ENCODE measurements at regions not wholly inside any gene's neighbourhood (a gene's known extent, or its start where the extent isn't known, plus 50 kb on each side); places are given as distances from the start of the nearest gene placed in this dataset.
"Not testable (repeated sequence)": the region's sequence is repeated elsewhere in the genome, so short reads cannot be mapped to it uniquely, and the experiment has no call there.

DNA sequence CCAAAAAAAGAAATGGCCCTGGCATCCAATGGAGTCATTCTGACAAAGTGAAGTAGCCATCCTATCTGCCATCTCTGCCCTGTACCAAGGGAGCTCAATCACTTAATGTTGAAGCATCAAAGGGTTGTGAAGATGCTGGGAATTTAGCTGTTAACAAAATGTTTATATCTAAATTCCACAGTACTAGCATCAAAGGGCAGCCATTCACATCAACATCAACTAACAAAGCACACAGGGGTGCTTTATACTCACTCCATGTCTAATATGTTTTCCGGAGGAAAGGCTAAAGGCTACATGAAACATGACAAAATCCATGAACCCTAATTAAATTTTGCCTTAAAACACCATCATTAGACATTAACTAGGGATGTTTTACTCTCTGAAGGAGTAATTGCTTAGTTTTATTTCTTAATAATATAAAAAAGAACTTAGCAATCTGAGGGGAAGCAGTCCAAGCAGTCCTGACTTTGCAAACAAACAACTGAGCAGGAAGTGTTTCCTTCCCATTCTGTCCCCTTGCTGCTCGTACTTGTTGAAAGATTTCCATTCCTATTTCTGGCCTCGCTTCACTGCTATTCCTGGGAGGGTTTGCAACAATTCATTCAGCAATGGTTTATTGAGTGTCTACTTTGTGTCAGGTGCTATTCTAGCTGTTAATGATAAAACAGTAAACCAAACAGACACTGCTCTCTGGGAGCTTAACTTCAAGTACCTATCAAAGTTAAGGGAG lies 208.6 kb upstream of the SLC7A11 start:
- Mint-ChIP-seq H3K9me3 (no peaks in the 10 kb centered on the region), H3K4me3 (no peak overlapping the region), H3K27ac (no peak overlapping the region), H3K36me3 (ENCODE audit: low read depth) (no peaks in the 10 kb centered on the region), H3K4me1 (ENCODE audit: low read depth) (no peaks in the 10 kb centered on the region), H3K27me3 (no peaks in the 10 kb centered on the region)
- DNase-seq: no peak

DNA sequence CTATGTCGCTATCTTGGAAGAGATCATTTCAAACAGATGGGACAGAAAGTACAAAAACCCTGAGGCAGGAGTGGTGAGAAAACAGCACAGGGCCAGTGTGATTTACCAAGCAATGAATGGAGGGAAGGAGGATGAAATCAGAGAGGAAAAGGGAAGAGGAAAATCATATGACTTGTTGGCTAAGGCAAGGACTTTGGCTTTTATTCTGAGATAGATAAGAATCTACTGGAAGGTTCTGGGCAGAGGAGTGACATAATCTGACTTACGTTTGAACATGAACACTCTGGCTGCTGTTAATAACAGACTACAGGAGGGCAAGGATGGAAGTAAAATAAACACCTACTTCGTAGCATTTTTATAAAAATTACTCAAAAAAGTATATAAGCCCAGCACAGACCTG lies 207.8 kb upstream of the SLC7A11 start:
- no peaks in the 10 kb centered on the region for H3K9me3 Mint-ChIP-seq
- DNase-seq: no peak
- H3K27ac Mint-ChIP-seq: no peak overlapping the region
- H3K4me3 Mint-ChIP-seq: no peak overlapping the region
- H3K36me3 Mint-ChIP-seq (ENCODE audit: low read depth): no peaks in the 10 kb centered on the region
- H3K4me1 Mint-ChIP-seq (ENCODE audit: low read depth): no peaks in the 10 kb centered on the region
- no peaks in the 10 kb centered on the region for H3K27me3 Mint-ChIP-seq

DNA sequence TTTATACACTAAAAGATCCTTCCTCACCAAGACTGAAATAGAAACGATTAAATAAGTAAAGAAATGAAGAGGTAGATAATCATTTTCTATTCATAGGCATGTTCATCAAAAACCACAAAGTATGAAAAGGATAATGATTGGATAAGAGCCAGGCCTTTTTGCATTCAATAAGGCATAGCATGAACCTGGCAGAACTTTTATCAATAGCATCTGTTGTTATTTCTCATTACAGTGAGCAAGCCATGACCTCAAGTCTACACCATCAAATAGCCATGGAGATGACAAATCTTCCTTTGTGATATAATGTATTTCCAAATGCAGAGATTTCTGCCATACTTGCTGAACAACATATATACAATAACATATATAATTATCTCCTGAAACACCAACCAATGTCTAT lies 206.0 kb upstream of the SLC7A11 start:
- DNase-seq: no peak
- Mint-ChIP-seq H3K27me3 (no peaks in the 10 kb centered on the region), H3K36me3 (ENCODE audit: low read depth) (no peaks in the 10 kb centered on the region), H3K9me3 (peaks cover 5% of the 10 kb centered on the region), H3K4me3 (no peak overlapping the region), H3K27ac (no peak overlapping the region), H3K4me1 (ENCODE audit: low read depth) (no peaks in the 10 kb centered on the region)

DNA sequence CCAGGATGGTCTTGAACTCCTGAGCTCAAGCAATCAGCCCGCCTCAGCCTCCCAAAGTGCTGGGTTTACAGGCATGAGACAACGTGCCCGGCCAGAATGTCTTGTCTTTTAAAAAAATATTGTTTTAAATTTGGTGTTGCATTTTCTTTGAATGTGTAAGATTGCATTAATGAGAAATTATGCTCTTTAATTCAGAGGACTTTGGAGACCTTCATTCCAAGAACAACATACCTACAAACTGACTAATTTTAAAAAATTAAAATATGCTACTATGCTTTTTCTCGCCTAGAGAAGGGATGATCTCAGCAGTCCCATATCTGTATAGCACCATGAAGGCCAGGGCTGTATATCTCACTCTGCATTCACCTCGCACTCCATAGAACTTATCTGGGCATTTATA lies 204.3 kb upstream of the SLC7A11 start:
- Mint-ChIP-seq H3K36me3 (ENCODE audit: low read depth) (no peaks in the 10 kb centered on the region), H3K27ac (no peak overlapping the region), H3K27me3 (no peaks in the 10 kb centered on the region), H3K4me3 (no peak overlapping the region), H3K4me1 (ENCODE audit: low read depth) (no peaks in the 10 kb centered on the region), H3K9me3 (peaks cover 10% of the 10 kb centered on the region)
- no peak for DNase-seq

DNA sequence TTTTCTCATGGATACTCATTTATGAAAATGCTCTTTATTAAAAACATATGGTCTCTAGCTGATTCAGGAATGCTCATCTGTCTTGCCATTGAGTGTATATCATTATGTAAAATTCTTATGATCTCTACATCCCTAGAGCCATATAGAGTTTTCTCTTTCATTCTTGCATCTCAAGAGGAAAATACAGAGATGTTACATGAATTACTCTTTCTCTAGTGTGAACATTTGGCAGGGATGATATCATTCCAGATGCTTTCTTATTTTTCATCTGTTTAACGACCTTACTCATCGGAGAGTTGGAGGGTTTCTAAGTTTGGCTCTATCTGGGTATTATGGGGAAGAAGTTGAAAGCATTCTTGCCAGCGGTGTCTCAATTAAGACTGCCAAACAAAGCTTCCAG lies 202.9 kb upstream of the SLC7A11 start:
- no peak for DNase-seq
- Mint-ChIP-seq H3K27me3 (no peaks in the 10 kb centered on the region), H3K4me3 (no peak overlapping the region), H3K9me3 (peaks cover 10% of the 10 kb centered on the region), H3K27ac (no peak overlapping the region), H3K36me3 (ENCODE audit: low read depth) (no peaks in the 10 kb centered on the region), H3K4me1 (ENCODE audit: low read depth) (no peaks in the 10 kb centered on the region)

DNA sequence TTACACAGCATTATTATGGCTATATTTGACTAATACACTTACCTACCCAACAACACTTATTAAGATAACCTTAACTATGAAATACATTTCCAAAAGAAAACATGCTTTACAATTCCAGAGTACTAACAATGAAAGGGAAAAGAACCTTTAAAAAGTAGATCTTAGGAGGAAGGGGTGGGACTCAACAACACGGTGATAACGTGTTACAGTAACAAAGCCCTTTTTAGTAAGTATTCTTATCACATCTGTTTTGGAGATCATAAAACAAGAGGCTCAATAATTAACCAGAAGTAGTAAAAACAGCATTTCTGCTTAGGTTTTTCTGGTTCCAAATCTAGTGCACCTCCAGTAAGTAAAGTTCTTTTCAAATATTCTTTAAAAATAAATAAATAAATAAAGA lies 202.1 kb upstream of the SLC7A11 start:
- H3K9me3 Mint-ChIP-seq: peaks cover 10% of the 10 kb centered on the region
- H3K4me1 Mint-ChIP-seq (ENCODE audit: low read depth): no peaks in the 10 kb centered on the region
- no peak overlapping the region for H3K27ac Mint-ChIP-seq
- DNase-seq: no peak
- H3K4me3 Mint-ChIP-seq: no peak overlapping the region
- no peaks in the 10 kb centered on the region for H3K27me3 Mint-ChIP-seq
- H3K36me3 Mint-ChIP-seq (ENCODE audit: low read depth): no peaks in the 10 kb centered on the region

DNA sequence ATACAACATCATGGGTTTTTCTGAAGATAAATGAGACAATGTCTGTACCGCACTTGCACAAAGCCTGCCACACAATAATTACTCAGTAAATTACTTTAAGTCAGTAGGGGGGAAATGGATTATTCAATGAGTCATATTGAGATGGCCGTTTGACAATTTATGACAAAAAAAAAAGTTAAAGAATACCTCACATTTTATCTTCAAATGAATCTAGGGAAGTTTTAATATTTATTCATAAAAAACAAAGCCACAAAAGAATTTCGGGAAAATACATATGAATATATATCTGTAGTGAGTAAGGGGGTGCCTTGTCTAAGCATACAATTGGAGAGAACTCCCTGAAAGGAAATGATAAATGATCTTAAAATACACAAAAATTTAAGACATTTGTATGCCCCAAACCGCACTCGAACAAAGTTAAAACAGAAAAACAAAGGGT lies 197.0 kb upstream of the SLC7A11 start:
- H3K36me3 Mint-ChIP-seq (ENCODE audit: low read depth): no peaks in the 10 kb centered on the region
- H3K4me1 Mint-ChIP-seq (ENCODE audit: low read depth): no peaks in the 10 kb centered on the region
- H3K27ac Mint-ChIP-seq: no peak overlapping the region
- no peaks in the 10 kb centered on the region for H3K27me3 Mint-ChIP-seq
- peaks cover 12% of the 10 kb centered on the region for H3K9me3 Mint-ChIP-seq
- no peak for DNase-seq
- H3K4me3 Mint-ChIP-seq: no peak overlapping the region

DNA sequence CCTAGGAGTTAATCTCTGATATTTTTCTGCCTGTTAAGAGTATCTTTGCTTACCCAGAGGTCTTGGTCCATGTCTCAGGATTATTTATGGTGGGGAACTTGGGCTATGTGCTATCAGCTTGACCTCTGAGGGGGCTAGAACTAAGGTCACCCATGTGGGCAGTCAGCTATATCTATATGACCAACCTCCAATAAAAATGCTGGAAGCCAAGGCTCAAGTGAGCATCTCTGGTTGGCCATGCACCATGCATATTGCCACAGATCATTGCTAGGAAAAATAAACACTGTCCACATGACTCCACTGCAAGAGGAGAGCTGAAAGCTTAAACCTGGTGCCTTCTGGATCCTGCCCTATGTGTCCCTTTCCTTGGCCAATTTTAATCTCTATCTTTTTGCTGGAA lies 196.5 kb upstream of the SLC7A11 start:
- DNase-seq: no peak
- Mint-ChIP-seq H3K36me3 (ENCODE audit: low read depth) (no peaks in the 10 kb centered on the region), H3K27me3 (no peaks in the 10 kb centered on the region), H3K9me3 (peaks cover 12% of the 10 kb centered on the region), H3K4me3 (no peak overlapping the region), H3K4me1 (ENCODE audit: low read depth) (no peaks in the 10 kb centered on the region), H3K27ac (no peak overlapping the region)

DNA sequence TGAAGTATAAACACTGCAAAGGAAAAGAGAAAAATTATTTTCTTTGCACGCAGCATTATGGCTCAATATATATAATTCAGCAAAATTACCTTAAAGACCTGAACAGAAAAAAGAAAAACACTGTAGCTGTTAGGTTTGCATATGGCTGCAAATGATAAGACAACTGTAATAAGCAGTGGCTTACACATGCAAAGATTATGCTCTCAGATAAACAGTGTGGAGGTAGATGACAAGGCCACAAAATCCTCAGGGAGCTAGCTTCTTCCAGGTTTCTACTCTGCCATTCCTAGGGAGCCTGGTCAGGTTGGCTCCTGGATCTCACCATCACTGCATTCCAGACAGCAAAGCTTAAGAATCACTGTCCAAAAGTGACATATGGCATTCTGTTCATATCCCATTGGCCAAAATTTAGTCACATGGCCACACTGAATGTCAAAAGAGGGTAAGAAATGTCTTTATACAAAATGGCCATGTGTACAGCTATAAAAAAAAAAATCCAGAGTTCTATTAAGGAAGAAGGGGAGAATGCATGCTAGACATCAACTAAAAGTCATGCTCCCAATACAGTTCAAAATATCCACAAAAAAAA lies 195.2 kb upstream of the SLC7A11 start:
- H3K27ac Mint-ChIP-seq: no peak overlapping the region
- H3K36me3 Mint-ChIP-seq (ENCODE audit: low read depth): no peaks in the 10 kb centered on the region
- no peak overlapping the region for H3K4me3 Mint-ChIP-seq
- H3K27me3 Mint-ChIP-seq: no peaks in the 10 kb centered on the region
- H3K9me3 Mint-ChIP-seq: peaks cover 15% of the 10 kb centered on the region
- no peaks in the 10 kb centered on the region for H3K4me1 Mint-ChIP-seq (ENCODE audit: low read depth)
- no peak for DNase-seq

DNA sequence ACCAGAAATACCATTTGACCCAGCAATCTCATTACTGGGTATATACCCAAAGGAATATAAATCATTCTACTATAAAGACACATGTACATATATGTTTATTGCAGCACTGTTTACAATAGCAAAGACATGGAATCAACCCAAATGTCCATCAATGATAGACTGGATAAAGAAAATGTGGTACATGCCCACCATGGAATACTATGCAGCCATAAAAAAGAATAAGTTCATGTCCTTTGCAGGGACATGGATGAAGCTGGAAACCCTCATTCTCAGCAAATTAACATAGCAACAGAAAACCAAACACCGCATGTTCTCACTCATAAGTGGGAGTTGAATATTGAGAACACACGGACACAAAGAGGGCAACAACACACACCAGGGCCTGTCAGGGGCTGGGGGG lies 193.6 kb upstream of the SLC7A11 start:
- H3K36me3 Mint-ChIP-seq (ENCODE audit: low read depth); H3K27ac Mint-ChIP-seq: not testable (repeated sequence)

DNA sequence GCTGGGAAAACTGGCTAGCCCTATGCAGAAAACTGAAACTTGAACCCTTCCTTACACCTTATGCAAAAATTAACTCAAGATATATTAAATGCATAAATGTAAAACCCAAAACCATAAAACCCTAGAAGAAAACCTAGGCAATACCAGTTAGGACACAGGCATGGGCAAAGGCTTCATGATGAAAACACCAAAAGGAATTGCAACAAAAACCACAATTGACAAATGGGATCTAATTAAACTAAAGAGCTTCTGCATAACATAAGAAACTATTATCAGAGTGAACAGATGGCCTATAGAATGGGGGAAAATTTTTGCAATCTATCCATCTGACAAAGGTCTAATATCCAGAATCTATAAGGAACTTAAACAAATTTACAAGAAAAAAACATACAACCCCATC lies 192.9 kb upstream of the SLC7A11 start:
- not testable (repeated sequence) for H3K4me1 Mint-ChIP-seq (ENCODE audit: low read depth); H3K27me3 Mint-ChIP-seq; H3K36me3 Mint-ChIP-seq (ENCODE audit: low read depth); H3K4me3 Mint-ChIP-seq; H3K27ac Mint-ChIP-seq; DNase-seq
- H3K9me3 Mint-ChIP-seq: peaks cover 12% of the 10 kb centered on the region

More for the DNA sequence above, 193.6 kb upstream of the SLC7A11 start:
- H3K27me3 Mint-ChIP-seq; DNase-seq; H3K4me3 Mint-ChIP-seq; H3K4me1 Mint-ChIP-seq (ENCODE audit: low read depth): not testable (repeated sequence)
- H3K9me3 Mint-ChIP-seq: peaks cover 12% of the 10 kb centered on the region

DNA sequence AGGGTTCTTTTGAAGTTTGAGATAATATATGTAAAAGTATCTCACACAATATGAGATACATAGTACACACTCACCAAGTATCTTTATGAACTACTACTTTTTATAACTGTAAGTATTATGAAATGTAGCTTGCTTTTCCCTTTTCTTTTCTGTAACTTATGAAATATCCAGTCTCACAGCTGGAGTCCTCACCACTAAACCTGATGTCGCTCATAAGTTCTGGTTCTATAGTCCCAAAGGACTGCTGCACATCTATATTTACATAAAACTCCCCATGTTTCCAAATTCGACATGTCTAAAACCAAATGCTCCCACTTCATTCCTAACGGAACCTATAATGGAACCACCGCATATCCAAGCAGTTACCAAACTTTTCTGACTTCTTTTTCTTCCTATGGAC lies 186.5 kb upstream of the SLC7A11 start:
- H3K36me3 Mint-ChIP-seq (ENCODE audit: low read depth): no peaks in the 10 kb centered on the region
- no peak overlapping the region for H3K27ac Mint-ChIP-seq
- no peaks in the 10 kb centered on the region for H3K27me3 Mint-ChIP-seq
- no peaks in the 10 kb centered on the region for H3K4me1 Mint-ChIP-seq (ENCODE audit: low read depth)
- no peak for DNase-seq
- no peak overlapping the region for H3K4me3 Mint-ChIP-seq
- H3K9me3 Mint-ChIP-seq: peaks cover 7% of the 10 kb centered on the region

DNA sequence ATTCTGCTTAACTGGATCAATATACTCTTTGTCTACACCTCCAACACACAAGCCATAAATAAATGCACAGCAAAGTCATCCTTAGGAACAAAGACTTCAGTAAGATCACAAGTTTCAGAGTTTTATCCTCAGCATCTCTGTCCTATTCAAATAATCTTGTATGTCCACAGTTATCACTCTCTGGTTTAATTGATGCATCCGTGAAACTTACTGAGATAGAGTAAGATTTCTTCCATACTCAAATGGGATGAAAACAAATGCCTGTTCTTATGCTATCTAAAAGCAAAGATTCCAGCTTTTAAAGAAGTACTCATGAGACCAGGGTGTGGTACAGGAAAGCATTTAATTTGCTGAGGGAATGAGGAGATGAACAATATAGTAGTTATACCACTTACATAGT lies 184.6 kb upstream of the SLC7A11 start:
- Mint-ChIP-seq H3K36me3 (ENCODE audit: low read depth) (no peaks in the 10 kb centered on the region), H3K4me1 (ENCODE audit: low read depth) (no peaks in the 10 kb centered on the region), H3K27me3 (no peaks in the 10 kb centered on the region), H3K27ac (no peak overlapping the region), H3K4me3 (no peak overlapping the region), H3K9me3 (no peaks in the 10 kb centered on the region)
- no peak for DNase-seq

DNA sequence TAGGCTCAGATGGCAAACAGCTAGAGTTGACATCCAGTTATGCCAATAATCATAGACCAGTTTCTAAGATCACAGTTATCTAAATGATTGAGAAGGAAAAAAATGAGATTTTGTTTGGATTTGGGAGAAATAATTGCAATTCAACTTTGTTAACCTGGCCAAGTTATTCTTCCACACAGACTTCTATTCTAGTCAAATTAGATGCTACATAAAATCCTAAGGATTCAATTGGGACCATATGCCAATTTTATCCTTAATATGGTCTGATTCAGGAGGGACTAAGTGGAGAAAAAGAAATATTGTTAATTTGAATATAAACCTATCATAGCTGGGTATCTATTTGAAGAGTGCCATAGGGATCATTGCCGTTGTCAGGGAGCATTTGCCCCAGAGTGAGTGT lies 178.3 kb upstream of the SLC7A11 start:
- Mint-ChIP-seq H3K27ac (no peak overlapping the region), H3K27me3 (no peaks in the 10 kb centered on the region)

DNA sequence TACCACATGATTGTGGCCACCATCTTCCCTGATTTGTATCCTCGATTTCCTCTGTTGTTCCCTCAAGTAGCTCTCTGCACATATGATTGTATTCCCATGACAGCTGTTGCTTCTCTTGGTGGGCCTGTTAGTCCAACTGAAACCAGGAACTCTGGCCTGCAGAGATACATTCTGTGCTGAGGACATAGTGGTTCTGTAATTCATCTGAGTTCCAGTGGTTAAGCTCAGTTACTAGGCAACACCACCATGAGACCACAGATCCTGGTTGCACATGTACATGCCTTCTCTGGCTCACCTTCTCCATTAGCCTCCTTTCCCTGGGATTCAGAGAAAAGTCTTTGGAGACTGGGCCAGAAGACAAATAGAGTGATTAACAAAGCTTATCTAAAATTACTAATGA lies 172.1 kb upstream of the SLC7A11 start:
- no peaks in the 10 kb centered on the region for H3K4me1 Mint-ChIP-seq (ENCODE audit: low read depth)
- no peaks in the 10 kb centered on the region for H3K9me3 Mint-ChIP-seq
- no peaks in the 10 kb centered on the region for H3K27me3 Mint-ChIP-seq
- no peak for DNase-seq
- H3K27ac Mint-ChIP-seq: no peak overlapping the region
- H3K36me3 Mint-ChIP-seq (ENCODE audit: low read depth): no peaks in the 10 kb centered on the region
- no peak overlapping the region for H3K4me3 Mint-ChIP-seq

More for the DNA sequence above, 178.3 kb upstream of the SLC7A11 start:
- Mint-ChIP-seq H3K36me3 (ENCODE audit: low read depth) (no peaks in the 10 kb centered on the region), H3K4me3 (no peak overlapping the region), H3K9me3 (no peaks in the 10 kb centered on the region), H3K4me1 (ENCODE audit: low read depth) (no peaks in the 10 kb centered on the region)
- DNase-seq: no peak
